Karpas-422 (cell line): ENCODE measurements at regions not wholly inside any gene's neighbourhood (a gene's known extent, or its start where the extent isn't known, plus 50 kb on each side); places are given as distances from the start of the nearest gene placed in this dataset.

Experiments used
- DNase-seq: peaks from one replicate; pipeline ENCODE4 v3.0.0-alpha.2; 2015
- H2AFZ ChIP-seq: fragments of 200-600 bp; sonication (generic); 2 replicates; pipeline ENCODE4 v1.6.1; 2014; ENCODE audit warnings: antibody characterized with exemption, low read length, mixed read lengths
- H3K27ac ChIP-seq: fragments of 200-600 bp; sonication (generic); 2 replicates; pipeline ENCODE4 v1.5.1; 2014; ENCODE audit warnings: mild to moderate bottlenecking, low read length, moderate library complexity
- H3K27me3 ChIP-seq: fragments of 200-600 bp; sonication (generic); 2 replicates; pipeline ENCODE4 v1.6.1; 2014; ENCODE audit warnings: low read length, mixed read lengths
- H3K36me3 ChIP-seq: fragments of 200-600 bp; sonication (generic); 2 replicates; pipeline ENCODE4 v1.6.1; 2014; ENCODE audit warnings: low read length, mixed read lengths; ENCODE audit not compliant: insufficient read depth
- H3K4me1 ChIP-seq: fragments of 200-600 bp; sonication (generic); 2 replicates; pipeline ENCODE4 v1.6.1; 2014; ENCODE audit warnings: mild to moderate bottlenecking, low read length, mixed read lengths
- H3K4me2 ChIP-seq: fragments of 200-600 bp; sonication (generic); 2 replicates; pipeline ENCODE4 v1.6.1; 2014; ENCODE audit warnings: low read length, low read depth, mild to moderate bottlenecking; ENCODE audit not compliant: poor library complexity, severe bottlenecking
- H3K4me3 ChIP-seq: fragments of 200-600 bp; sonication (generic); 2 replicates; pipeline ENCODE4 v1.5.1; 2014; ENCODE audit warnings: mild to moderate bottlenecking, antibody characterized with exemption, low read length, mixed read lengths
- H3K79me2 ChIP-seq: fragments of 200-600 bp; sonication (generic); 2 replicates; pipeline ENCODE4 v1.6.1; 2014; ENCODE audit warnings: mild to moderate bottlenecking, low read length, mixed read lengths
- H3K9ac ChIP-seq: fragments of 200-600 bp; sonication (generic); 2 replicates; pipeline ENCODE4 v1.6.0; 2014; ENCODE audit warnings: low read length
- H3K9me2 ChIP-seq: fragments of 200-600 bp; sonication (generic), shearing (Covaris generic); replicated peaks from 2 replicates; pipeline ENCODE4 v1.6.0; 2014; ENCODE audit warnings: mild to moderate bottlenecking, low read length, moderate library complexity; ENCODE audit not compliant: insufficient read depth
- H3K9me3 ChIP-seq: fragments of 300-700, 200-600 bp; sonication (generic); 2 replicates; pipeline ENCODE4 v1.6.1; 2014; ENCODE audit warnings: low read length, mixed read lengths
- H4K20me1 ChIP-seq: fragments of 200-600 bp; sonication (generic); 2 replicates; pipeline ENCODE4 v1.6.1; 2014; ENCODE audit warnings: mild to moderate bottlenecking, antibody characterized with exemption, low read length, low read depth; ENCODE audit not compliant: insufficient read depth

GRCh38 chr11:92892802-92893684, 76.4 kb upstream of the MTNR1B start:
- H3K4me3 ChIP-seq = no peak overlapping the region
- H2AFZ ChIP-seq = no peak overlapping the region
- no peak overlapping the region for H3K9ac ChIP-seq
- no peaks in the 10 kb centered on the region for H3K9me2 ChIP-seq
- no peaks in the 10 kb centered on the region for H3K36me3 ChIP-seq
- no peaks in the 10 kb centered on the region for H3K9me3 ChIP-seq
- no peaks in the 10 kb centered on the region for H3K27me3 ChIP-seq
- no peak overlapping the region for H3K4me2 ChIP-seq
- no peaks in the 10 kb centered on the region for H4K20me1 ChIP-seq
- no peaks in the 10 kb centered on the region for H3K79me2 ChIP-seq
- H3K4me1 ChIP-seq = no peaks in the 10 kb centered on the region
- DNase-seq = no peak
- no peak overlapping the region for H3K27ac ChIP-seq

GRCh38 chr11:92894197-92894596, 75.3 kb upstream of the MTNR1B start:
- H3K4me2 ChIP-seq = no peak overlapping the region
- H3K79me2 ChIP-seq = no peaks in the 10 kb centered on the region
- no peak overlapping the region for H3K4me3 ChIP-seq
- no peak for DNase-seq
- H3K27me3 ChIP-seq = no peaks in the 10 kb centered on the region
- H2AFZ ChIP-seq = no peak overlapping the region
- H4K20me1 ChIP-seq = no peaks in the 10 kb centered on the region
- no peaks in the 10 kb centered on the region for H3K9me2 ChIP-seq
- no peaks in the 10 kb centered on the region for H3K9me3 ChIP-seq
- no peak overlapping the region for H3K9ac ChIP-seq
- H3K27ac ChIP-seq = no peak overlapping the region
- no peaks in the 10 kb centered on the region for H3K36me3 ChIP-seq
- no peaks in the 10 kb centered on the region for H3K4me1 ChIP-seq

GRCh38 chr11:92897487-92897886, 72.0 kb upstream of the MTNR1B start:
- H3K4me3 ChIP-seq = no peak overlapping the region
- H3K4me1 ChIP-seq = no peaks in the 10 kb centered on the region
- no peaks in the 10 kb centered on the region for H3K9me3 ChIP-seq
- DNase-seq = no peak
- no peaks in the 10 kb centered on the region for H4K20me1 ChIP-seq
- H3K79me2 ChIP-seq = no peaks in the 10 kb centered on the region
- no peaks in the 10 kb centered on the region for H3K9me2 ChIP-seq
- no peaks in the 10 kb centered on the region for H3K36me3 ChIP-seq
- no peak overlapping the region for H3K27ac ChIP-seq
- H3K27me3 ChIP-seq = peaks cover 5% of the 10 kb centered on the region; the same call in 1 of the 2 replicates
- no peak overlapping the region for H3K9ac ChIP-seq
- H3K4me2 ChIP-seq = no peak overlapping the region
- no peak overlapping the region for H2AFZ ChIP-seq

GRCh38 chr11:92902417-92902816, 67.0 kb upstream of the MTNR1B start:
- no peak overlapping the region for H3K27ac ChIP-seq
- H3K4me3 ChIP-seq = no peak overlapping the region
- no peak overlapping the region for H3K9ac ChIP-seq
- H3K36me3 ChIP-seq = no peaks in the 10 kb centered on the region
- H2AFZ ChIP-seq = no peak overlapping the region
- no peaks in the 10 kb centered on the region for H3K79me2 ChIP-seq
- no peak overlapping the region for H3K4me2 ChIP-seq
- H3K9me3 ChIP-seq = no peaks in the 10 kb centered on the region; the same call in 1 of the 2 replicates
- DNase-seq = no peak
- H4K20me1 ChIP-seq = no peaks in the 10 kb centered on the region
- peaks cover 5% of the 10 kb centered on the region; the same call in 1 of the 2 replicates for H3K27me3 ChIP-seq
- H3K4me1 ChIP-seq = no peaks in the 10 kb centered on the region
- H3K9me2 ChIP-seq = no peaks in the 10 kb centered on the region

- no peaks in the 10 kb centered on the region for H3K36me3 ChIP-seq
- no peak overlapping the region for H2AFZ ChIP-seq
- H3K4me3 ChIP-seq = no peak overlapping the region
- H3K4me2 ChIP-seq = no peak overlapping the region
- H3K79me2 ChIP-seq = no peaks in the 10 kb centered on the region
- H3K4me1 ChIP-seq = no peaks in the 10 kb centered on the region
- H4K20me1 ChIP-seq = no peaks in the 10 kb centered on the region
- no peak overlapping the region for H3K9ac ChIP-seq
- H3K9me2 ChIP-seq = no peaks in the 10 kb centered on the region
- no peak for DNase-seq
- H3K27me3 ChIP-seq = no peaks in the 10 kb centered on the region
- H3K27ac ChIP-seq = no peak overlapping the region
- H3K9me3 ChIP-seq = no peaks in the 10 kb centered on the region; the same call in 1 of the 2 replicates
These were observed 61.8 kb upstream of the MTNR1B start for GRCh38 chr11:92907671-92908070.

GRCh38 chr11:92909214-92909613, 60.2 kb upstream of the MTNR1B start:
- Histone ChIP-seq H3K79me2 (no peaks in the 10 kb centered on the region), H3K27ac (no peak overlapping the region), H3K9me2 (no peaks in the 10 kb centered on the region), H3K4me3 (no peak overlapping the region), H3K9ac (no peak overlapping the region), H3K9me3 (no peaks in the 10 kb centered on the region; the same call in 1 of the 2 replicates), H2AFZ (no peak overlapping the region), H3K4me2 (no peak overlapping the region), H4K20me1 (no peaks in the 10 kb centered on the region), H3K27me3 (no peaks in the 10 kb centered on the region), H3K4me1 (no peaks in the 10 kb centered on the region), H3K36me3 (no peaks in the 10 kb centered on the region)
- no peak for DNase-seq

GRCh38 chr11:92911478-92911877, 58.0 kb upstream of the MTNR1B start:
- no peak overlapping the region for H3K27ac ChIP-seq
- no peak overlapping the region for H2AFZ ChIP-seq
- H3K4me1 ChIP-seq = no peaks in the 10 kb centered on the region
- no peaks in the 10 kb centered on the region for H3K36me3 ChIP-seq
- no peaks in the 10 kb centered on the region for H3K79me2 ChIP-seq
- no peaks in the 10 kb centered on the region for H4K20me1 ChIP-seq
- H3K27me3 ChIP-seq = no peaks in the 10 kb centered on the region
- H3K9me2 ChIP-seq = no peaks in the 10 kb centered on the region
- H3K9me3 ChIP-seq = no peaks in the 10 kb centered on the region
- no peak overlapping the region for H3K9ac ChIP-seq
- no peak overlapping the region for H3K4me2 ChIP-seq
- no peak overlapping the region for H3K4me3 ChIP-seq
- DNase-seq = no peak

GRCh38 chr11:92915551-92915950, 53.9 kb upstream of the MTNR1B start:
- no peak overlapping the region for H3K27ac ChIP-seq
- no peak overlapping the region for H2AFZ ChIP-seq
- no peaks in the 10 kb centered on the region for H3K27me3 ChIP-seq
- no peaks in the 10 kb centered on the region for H4K20me1 ChIP-seq
- H3K36me3 ChIP-seq = no peaks in the 10 kb centered on the region
- no peaks in the 10 kb centered on the region for H3K9me2 ChIP-seq
- no peak overlapping the region for H3K9ac ChIP-seq
- no peak overlapping the region for H3K4me3 ChIP-seq
- H3K9me3 ChIP-seq = no peaks in the 10 kb centered on the region
- H3K4me1 ChIP-seq = no peaks in the 10 kb centered on the region
- no peak overlapping the region for H3K4me2 ChIP-seq
- no peak for DNase-seq
- H3K79me2 ChIP-seq = no peaks in the 10 kb centered on the region
